Lower lobe of right lung (tissue), 2 donors: ENCODE measurements at regions not wholly inside any gene's neighbourhood (a gene's known extent, or its start where the extent isn't known, plus 50 kb on each side); places are given as distances from the start of the nearest gene placed in this dataset.

Source experiments
- ATAC-seq, 2 donors: fragments of 200-7000 bp; cut with Tn5 transposase; one replicate each; pipeline ENCODE4 v1.9.1; 2020 to 2022; ENCODE audit warnings: mild to moderate bottlenecking in 2 of 2, moderate library complexity in 2 of 2
- DNase-seq: peaks from one replicate; pipeline ENCODE4 v3.0.0-alpha.2; 2020
- H3K27ac ChIP-seq: fragments of 200-600 bp; one replicate; pipeline ENCODE4 v1.8.0; 2022
- H3K27me3 ChIP-seq: fragments of 200-600 bp; one replicate; pipeline ENCODE4 v1.8.0; 2022; ENCODE audit warnings: low read depth
- H3K36me3 ChIP-seq: fragments of 200-600 bp; one replicate; pipeline ENCODE4 v1.8.0; 2022; ENCODE audit warnings: mild to moderate bottlenecking
- H3K4me1 ChIP-seq: fragments of 200-600 bp; one replicate; pipeline ENCODE4 v1.8.0; 2022
- H3K4me3 ChIP-seq: fragments of 200-600 bp; one replicate; pipeline ENCODE4 v1.8.0; 2022; ENCODE audit warnings: mild to moderate bottlenecking
- H3K9me3 ChIP-seq: fragments of 200-600 bp; one replicate; pipeline ENCODE4 v1.8.0; 2022
- intact Hi-C: fragments of 100-400 bp; cut with DNase I; formaldehyde crosslinking; loops from one replicate; pipeline ENCODE4 v1.11.0; 2022
- TF ChIP-seq, protein P1 (sequence below): fragments of 200-600 bp; IDR thresholded peaks from one replicate; pipeline ENCODE4 v1.8.0; 2022; ENCODE audit warnings: antibody characterized with exemption, mild to moderate bottlenecking
- donor health status: DM: no; HTN: yes; CAD: no; lungs with severe emphysema.

DNA sequence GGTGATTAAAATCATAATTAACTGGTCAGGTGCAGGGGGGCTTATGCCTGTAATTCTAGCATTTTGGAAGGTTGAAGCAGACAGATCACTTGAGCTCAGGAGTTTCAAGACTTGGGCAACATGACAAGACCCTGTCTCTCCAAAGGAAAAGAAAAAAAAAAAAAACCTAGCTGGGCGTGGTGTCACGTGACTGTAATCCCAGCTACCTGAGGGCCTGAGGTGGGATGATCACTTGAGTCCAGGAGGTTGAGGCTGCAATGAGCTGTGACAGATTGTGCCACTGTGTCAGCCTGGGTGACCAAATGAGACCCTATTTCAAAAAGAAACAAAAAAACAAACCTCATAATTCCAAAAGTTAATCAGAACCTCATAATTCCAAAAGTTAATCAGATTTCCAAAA is 505.5 kb downstream of the CDH8 start:
- Histone ChIP-seq H3K4me1 (no peaks in the 10 kb centered on the region), H3K27me3 (no peaks in the 10 kb centered on the region), H3K9me3 (no peaks in the 10 kb centered on the region), H3K36me3 (no peaks in the 10 kb centered on the region), H3K27ac (no peak overlapping the region), H3K4me3 (no peak overlapping the region)
- TF ChIP-seq, protein P1, sequence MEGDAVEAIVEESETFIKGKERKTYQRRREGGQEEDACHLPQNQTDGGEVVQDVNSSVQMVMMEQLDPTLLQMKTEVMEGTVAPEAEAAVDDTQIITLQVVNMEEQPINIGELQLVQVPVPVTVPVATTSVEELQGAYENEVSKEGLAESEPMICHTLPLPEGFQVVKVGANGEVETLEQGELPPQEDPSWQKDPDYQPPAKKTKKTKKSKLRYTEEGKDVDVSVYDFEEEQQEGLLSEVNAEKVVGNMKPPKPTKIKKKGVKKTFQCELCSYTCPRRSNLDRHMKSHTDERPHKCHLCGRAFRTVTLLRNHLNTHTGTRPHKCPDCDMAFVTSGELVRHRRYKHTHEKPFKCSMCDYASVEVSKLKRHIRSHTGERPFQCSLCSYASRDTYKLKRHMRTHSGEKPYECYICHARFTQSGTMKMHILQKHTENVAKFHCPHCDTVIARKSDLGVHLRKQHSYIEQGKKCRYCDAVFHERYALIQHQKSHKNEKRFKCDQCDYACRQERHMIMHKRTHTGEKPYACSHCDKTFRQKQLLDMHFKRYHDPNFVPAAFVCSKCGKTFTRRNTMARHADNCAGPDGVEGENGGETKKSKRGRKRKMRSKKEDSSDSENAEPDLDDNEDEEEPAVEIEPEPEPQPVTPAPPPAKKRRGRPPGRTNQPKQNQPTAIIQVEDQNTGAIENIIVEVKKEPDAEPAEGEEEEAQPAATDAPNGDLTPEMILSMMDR: no peak
- intact Hi-C loops: no loop called here
- DNase-seq: no peak
- ATAC-seq: no peak

DNA sequence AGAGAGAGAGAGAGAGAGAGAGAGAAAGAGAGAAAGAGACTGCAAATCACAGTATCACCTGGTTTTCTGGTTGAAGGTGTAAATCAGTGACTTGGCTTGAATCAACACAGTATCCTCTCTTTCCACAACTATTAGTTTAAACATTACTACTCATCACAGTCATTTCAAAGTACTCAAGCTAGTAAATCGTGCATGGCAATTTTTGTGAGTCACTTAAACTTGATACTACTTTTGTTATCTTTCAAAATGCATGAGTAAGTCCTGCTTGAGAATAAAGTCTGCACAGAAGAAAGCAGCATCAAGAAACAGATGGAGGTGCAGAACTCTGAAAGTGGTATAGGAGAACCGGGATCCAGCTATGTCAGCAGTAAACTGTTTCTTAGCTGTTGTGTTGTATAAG is 535.4 kb downstream of the CDH8 start:
- Histone ChIP-seq H3K9me3 (no peaks in the 10 kb centered on the region), H3K4me3 (no peak overlapping the region), H3K27ac (no peak overlapping the region), H3K36me3 (no peaks in the 10 kb centered on the region), H3K27me3 (no peaks in the 10 kb centered on the region), H3K4me1 (no peaks in the 10 kb centered on the region)
- ATAC-seq: no peak
- intact Hi-C loops: no loop called here
- TF ChIP-seq, protein P1: no peak
- no peak for DNase-seq

DNA sequence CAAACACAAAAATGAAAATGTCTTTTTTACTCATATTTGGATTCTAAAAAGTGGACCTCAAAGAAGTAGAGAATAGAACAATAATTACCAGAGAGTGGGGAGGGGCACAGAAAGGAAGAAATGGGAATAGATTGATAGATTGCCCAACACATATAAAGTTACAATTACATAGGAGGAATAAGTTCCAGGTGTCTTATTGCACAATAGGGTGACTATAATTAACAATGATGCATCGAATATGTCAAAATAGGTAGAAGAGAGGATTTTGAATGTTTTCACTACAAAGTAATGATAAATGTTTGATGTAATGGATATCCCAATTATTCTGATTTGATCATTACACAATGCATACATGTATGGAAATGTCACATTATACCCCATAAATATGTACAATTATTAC is 556.0 kb downstream of the CDH8 start:
- TF ChIP-seq, protein P1: no peak
- intact Hi-C loops: no loop called here
- H3K27me3 ChIP-seq: no peaks in the 10 kb centered on the region
- H3K4me1 ChIP-seq: no peaks in the 10 kb centered on the region
- no peaks in the 10 kb centered on the region for H3K36me3 ChIP-seq
- no peaks in the 10 kb centered on the region for H3K9me3 ChIP-seq
- DNase-seq (no peak), ATAC-seq (no peak)
- H3K4me3 ChIP-seq: no peak overlapping the region
- H3K27ac ChIP-seq: no peak overlapping the region

DNA sequence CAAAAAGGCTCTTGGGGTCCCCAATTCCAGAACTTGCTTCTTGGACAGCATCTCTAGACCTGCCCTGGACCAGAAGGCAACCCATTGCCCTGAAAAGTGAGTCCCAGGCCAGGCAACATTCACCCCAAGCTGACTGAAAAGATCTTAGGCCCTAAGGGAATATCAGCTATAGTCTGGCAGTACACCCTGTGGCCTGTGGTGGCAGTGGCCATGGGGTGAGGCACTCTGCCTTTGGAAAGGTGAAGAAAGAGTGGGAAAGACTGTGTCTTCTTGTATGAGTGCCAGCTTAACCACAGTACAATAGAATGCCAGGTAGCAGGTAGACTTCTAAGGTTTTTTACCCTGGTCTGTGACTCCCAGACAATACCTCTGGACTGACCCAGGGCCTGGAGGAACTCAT is 564.5 kb downstream of the CDH8 start:
- Histone ChIP-seq H3K9me3 (no peaks in the 10 kb centered on the region), H3K4me3 (no peak overlapping the region), H3K4me1 (no peaks in the 10 kb centered on the region), H3K27ac (no peak overlapping the region), H3K27me3 (no peaks in the 10 kb centered on the region), H3K36me3 (no peaks in the 10 kb centered on the region)
- ATAC-seq (no peak), DNase-seq (no peak)
- TF ChIP-seq, protein P1: no peak
- intact Hi-C loops: no loop called here

DNA sequence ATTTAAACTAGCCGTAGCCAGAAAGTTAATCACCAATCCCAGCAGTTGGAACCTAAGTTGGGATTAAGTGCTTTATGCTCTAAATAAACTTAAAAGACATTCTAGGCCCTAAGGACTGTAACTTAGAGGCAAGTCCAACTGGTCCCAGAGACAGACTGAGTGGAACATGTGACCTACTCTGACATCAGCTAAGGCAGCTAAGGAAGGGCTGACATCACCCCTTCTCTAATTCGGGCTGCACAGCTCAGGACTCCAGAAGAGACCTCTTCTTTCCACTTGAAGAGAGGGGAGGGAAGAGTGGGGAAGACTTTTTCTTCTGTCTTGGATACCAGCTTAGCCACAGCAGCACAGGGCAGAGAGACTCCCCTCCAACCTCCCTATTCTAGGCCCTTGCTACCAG is 565.2 kb downstream of the CDH8 start:
- TF ChIP-seq, protein P1: no peak
- intact Hi-C loops: no loop called here
- no peaks in the 10 kb centered on the region for H3K27me3 ChIP-seq
- no peak overlapping the region for H3K27ac ChIP-seq
- DNase-seq (no peak), ATAC-seq (no peak)
- no peak overlapping the region for H3K4me3 ChIP-seq
- H3K36me3 ChIP-seq: no peaks in the 10 kb centered on the region
- H3K9me3 ChIP-seq: no peaks in the 10 kb centered on the region
- H3K4me1 ChIP-seq: no peaks in the 10 kb centered on the region

DNA sequence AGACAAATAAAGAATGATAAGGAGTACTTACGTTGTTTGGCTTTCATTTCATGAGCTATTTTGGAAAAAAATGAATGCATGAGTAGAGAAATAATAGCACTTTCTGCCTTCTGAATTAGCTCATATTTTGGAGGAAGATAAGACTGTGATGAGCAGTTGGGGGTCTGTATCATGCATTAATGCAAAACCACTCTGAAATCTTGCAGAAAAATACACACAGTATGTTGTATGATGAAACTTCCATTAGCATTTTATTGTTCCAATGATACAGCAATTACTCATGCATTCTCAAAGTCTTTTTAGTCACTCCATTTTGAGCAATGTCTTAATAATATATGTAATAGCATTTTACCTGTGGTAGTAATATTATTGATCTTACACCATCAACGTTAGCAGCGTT is 571.0 kb downstream of the CDH8 start:
- Histone ChIP-seq H3K4me3 (no peak overlapping the region), H3K4me1 (no peaks in the 10 kb centered on the region), H3K36me3 (no peaks in the 10 kb centered on the region), H3K9me3 (peaks cover 3% of the 10 kb centered on the region), H3K27me3 (no peaks in the 10 kb centered on the region), H3K27ac (no peak overlapping the region)
- TF ChIP-seq, protein P1: no peak
- no peak for DNase-seq
- intact Hi-C loops: no loop called here
- ATAC-seq: no peak
